HG03045 (cell line): ENCODE measurements at regions not wholly inside any gene's neighbourhood (a gene's known extent, or its start where the extent isn't known, plus 50 kb on each side); places are given as distances from the start of the nearest gene placed in this dataset.

Source experiments
- ATAC-seq: cut with Tn5 transposase; IDR thresholded peaks from one replicate; pipeline ENCODE4 v1.9.1; 2021; ENCODE audit warnings: mild to moderate bottlenecking, moderate library complexity; ENCODE audit not compliant: unreplicated experiment

DNA sequence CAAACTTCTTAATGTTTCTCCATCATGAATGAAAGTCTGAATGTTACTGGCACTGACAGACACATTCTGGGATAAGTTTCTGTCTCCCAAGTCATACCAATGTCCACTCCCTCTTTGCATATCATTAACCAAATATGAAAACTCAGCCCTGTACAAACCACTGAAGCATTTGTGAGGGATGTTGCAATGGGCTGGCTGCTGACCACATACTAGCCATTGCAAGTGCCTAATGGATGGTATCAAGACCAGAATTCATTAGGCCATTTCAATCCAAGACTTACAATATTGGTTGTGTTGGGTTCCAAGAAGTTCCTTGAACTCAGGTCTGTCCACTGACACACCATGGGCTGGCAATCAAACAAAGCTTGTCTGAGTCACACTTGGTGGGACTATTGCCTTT is 73.8 kb downstream of the CBLN2 start:
- no peak for ATAC-seq

- ATAC-seq: no peak
Measured at GRCh38 chr18:72468021-72468710, 76.0 kb downstream of the CBLN2 start.

- no peak for ATAC-seq
Measured at GRCh38 chr18:72460210-72460680, 83.9 kb downstream of the CBLN2 start.

DNA sequence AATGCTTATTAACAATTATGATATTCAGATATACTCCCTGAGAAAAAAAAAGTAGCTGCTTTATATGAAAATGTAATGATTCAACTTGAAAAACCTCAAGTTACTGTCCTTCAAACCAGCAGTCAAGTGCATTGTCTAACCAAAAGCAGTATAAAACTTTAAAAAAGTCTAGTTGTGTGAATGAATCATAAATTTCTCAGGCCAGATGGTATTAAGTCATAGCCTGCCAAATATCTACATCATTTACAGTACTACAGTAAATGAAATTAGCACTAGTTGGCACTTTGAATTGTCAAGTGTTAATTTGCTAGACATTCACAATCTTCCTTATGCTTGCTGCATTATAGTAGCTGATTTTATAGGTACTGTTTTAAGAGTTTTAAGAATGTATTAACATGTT is 85.9 kb downstream of the CBLN2 start:
- ATAC-seq: no peak

DNA sequence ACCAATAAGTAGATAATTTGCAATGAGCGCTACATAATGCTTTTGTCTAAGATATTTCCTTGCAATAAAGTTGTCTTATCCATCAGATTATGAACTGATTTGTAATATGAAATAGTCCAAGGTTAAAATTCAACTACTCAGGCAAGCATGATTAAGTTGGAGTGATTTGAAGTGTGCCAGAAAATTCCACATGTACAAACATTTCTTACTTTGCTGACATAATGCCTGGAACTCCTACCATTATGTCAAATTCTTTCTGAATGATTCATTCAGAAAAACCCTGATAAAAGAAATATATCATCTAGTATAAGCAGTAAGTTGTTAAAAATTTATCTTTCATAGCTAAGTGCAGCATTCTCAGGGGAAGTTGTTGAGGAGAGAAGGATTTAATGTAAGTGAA is 87.3 kb downstream of the CBLN2 start:
- ATAC-seq: no peak

GRCh38 chr18:72452328-72452727 is 91.8 kb downstream of the CBLN2 start:
- ATAC-seq: no peak

- ATAC-seq: no peak
Measured at GRCh38 chr18:72444798-72445155, 99.4 kb downstream of the CBLN2 start.

- ATAC-seq: no peak
Measured at GRCh38 chr18:72444111-72444797, 99.9 kb downstream of the CBLN2 start.

- ATAC-seq: no peak
Measured at GRCh38 chr18:72436401-72436800, 107.7 kb downstream of the CBLN2 start.

- no peak for ATAC-seq
Measured at GRCh38 chr18:72433756-72434155, 110.4 kb downstream of the CBLN2 start.

GRCh38 chr18:72427721-72428120 is 116.4 kb downstream of the CBLN2 start:
- ATAC-seq: no peak

DNA sequence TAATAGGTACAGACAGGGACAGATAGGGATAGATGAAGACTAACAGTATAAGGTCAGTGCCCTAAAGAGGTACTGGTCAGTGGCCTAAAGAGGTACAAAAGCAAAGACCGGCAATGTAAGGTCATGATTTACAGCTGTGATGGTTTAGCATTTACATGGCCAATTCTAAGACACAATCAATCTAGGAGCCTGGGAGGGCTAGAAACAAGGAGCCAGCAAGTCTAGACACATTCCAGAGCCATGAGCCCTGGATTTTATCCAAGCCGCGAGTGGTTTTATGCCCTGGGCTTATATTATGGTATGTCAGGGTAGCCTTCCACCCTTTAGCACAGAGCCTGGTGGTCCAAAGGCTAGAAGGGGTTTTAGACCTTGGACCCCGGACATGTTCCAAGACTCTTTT is 124.2 kb downstream of the CBLN2 start:
- ATAC-seq: no peak

- ATAC-seq: no peak
Measured at GRCh38 chr18:72412927-72413326, 131.2 kb downstream of the CBLN2 start.

GRCh38 chr18:72411261-72411660 is 132.9 kb downstream of the CBLN2 start:
- ATAC-seq: no peak

DNA sequence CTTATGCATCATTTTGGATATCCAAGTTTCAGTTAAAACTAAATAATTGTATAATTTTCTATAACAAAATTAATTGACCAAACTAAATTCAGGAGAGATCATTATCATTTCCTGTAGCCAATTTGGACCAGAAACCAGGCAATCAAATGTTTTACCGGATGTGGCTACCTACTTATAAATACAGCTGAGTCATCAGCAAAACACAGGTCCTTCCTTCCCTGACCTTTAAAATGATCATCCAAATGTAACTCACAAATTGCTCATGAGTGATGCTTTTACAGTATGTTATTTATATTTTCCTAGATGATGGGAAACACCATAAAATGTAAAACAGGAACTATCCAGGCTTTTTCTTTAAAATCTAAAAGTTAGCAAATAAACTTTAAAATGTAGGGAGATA is 133.7 kb downstream of the CBLN2 start:
- no peak for ATAC-seq

GRCh38 chr18:72409903-72410302 is 134.2 kb downstream of the CBLN2 start:
- no peak for ATAC-seq

DNA sequence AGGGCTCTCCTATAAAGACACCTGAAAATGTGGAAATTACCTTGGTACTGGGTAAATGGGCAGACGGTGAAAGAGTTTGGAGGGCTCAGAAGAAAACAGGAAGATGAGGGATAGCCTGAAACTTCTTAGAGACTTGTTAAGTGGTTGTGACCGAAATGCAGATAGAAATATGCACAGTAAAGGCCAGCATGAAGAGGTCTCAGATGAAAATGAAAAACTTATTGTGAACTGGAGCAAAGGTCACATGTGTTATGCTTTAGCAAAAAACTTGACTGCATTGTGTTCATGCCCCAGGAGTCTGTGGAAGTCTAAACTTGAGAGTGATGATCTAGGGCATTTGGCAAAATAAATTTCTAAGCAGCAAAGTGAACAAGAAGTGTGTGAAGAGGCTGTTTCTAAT is 137.1 kb downstream of the CBLN2 start:
- no peak for ATAC-seq

DNA sequence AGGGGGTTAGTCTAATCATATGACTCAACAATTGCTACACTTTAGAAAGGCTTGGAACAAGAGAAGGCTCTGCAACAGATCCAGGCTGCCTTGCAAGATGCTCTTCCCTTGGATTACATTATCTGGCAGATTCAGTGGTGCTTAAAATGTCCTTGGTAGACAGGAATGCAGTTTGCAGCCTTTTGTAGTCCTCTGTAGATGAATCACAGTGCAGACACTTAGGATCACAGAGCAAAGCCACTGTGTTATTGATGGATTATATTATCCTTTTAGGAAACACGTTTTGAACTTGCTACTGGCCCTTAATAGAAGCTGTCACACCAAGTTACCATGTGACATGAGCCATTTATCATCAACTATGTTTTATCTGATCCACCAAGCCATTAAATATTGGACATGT is 152.2 kb downstream of the CBLN2 start:
- ATAC-seq: no peak

DNA sequence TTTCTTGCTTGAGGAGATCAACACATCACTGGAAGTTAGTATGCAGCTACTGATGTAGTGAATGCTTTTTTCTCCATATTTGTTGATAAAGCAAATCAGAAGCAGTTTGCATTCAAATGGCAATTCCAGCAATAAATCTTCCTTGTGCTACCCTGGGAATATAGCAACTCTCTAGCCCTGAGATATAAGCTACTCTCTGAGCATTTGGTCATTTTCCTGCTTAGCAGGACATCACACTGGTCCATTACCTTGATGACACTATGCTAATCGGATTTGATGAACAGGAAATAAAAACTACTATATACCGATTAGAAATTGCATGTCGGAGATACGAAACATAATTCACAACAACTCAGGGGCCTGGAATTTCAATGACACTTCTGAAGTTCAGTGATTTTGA is 152.7 kb downstream of the CBLN2 start:
- ATAC-seq: no peak

GRCh38 chr18:72378016-72378415 is 166.1 kb downstream of the CBLN2 start:
- no peak for ATAC-seq

GRCh38 chr18:72376256-72376655 is 167.9 kb downstream of the CBLN2 start:
- no peak for ATAC-seq

GRCh38 chr18:72375618-72376017 is 168.5 kb downstream of the CBLN2 start:
- ATAC-seq: no peak

GRCh38 chr18:72372076-72372475 is 172.1 kb downstream of the CBLN2 start:
- no peak for ATAC-seq
